ENCODE measurements at regions not wholly inside any gene's neighbourhood (a gene's known extent, or its start where the extent isn't known, plus 50 kb on each side); places are given as distances from the start of the nearest gene placed in this dataset.

- Mint-ChIP-seq H3K4me1 (ENCODE audit: low read depth, unreplicated experiment) (peaks cover 9% of the 10 kb centered on the region), H3K36me3 (ENCODE audit: insufficient read depth, unreplicated experiment) (peaks cover 9% of the 10 kb centered on the region), H3K27ac (ENCODE audit: unreplicated experiment) (no peak overlapping the region), H3K4me3 (ENCODE audit: low read depth, unreplicated experiment) (no peak overlapping the region), H3K9me3 (ENCODE audit: low read depth, unreplicated experiment) (peaks cover 3% of the 10 kb centered on the region), H3K27me3 (ENCODE audit: unreplicated experiment) (no peaks in the 10 kb centered on the region)
- DNase-seq = no peak
- no TSS peak for BruUV-seq (replicated peaks)
- CTCF ChIA-PET = interaction anchor here (0.8 to 1.2 kb wide), 3 partner anchors 82 to 128 kb away, joined by 3 to 4 read pairs (median 3); partner anchors contain the start of gene SDC1
- intact Hi-C loops (cut with micrococcal nuclease; ENCODE audit: unreplicated experiment) = loop anchor here (1.0 to 10.0 kb wide), 2 partner anchors 88 to 121 kb away; partner anchors contain the start of gene SDC1
- TF ChIP-seq CTCF (IDR thresholded peaks at IDR 0.05; ENCODE audit: unreplicated experiment) = peak; percentile 23
Observed at GRCh38 chr2:20103530-20103929, 52.1 kb upstream of the LAPTM4A start.

All from Calu3 (cell line).